ENCODE measurements at regions not wholly inside any gene's neighbourhood (a gene's known extent, or its start where the extent isn't known, plus 50 kb on each side); places are given as distances from the start of the nearest gene placed in this dataset.

- Histone ChIP-seq H3K79me2 (ENCODE audit: low read length) (no peaks in the 10 kb centered on the region), H3K4me3 (ENCODE audit: low read length) (no peak overlapping the region), H3K36me3 (replicated peaks; ENCODE audit: low read depth, low read length) (no peaks in the 10 kb centered on the region), H3K27me3 (ENCODE audit: low read depth, low read length) (peaks cover 31% of the 10 kb centered on the region), H3K4me2 (ENCODE audit: low read length) (no peak overlapping the region), H4K20me1 (ENCODE audit: insufficient read depth, low read length) (no peaks in the 10 kb centered on the region), H3K4me1 (ENCODE audit: low read length) (no peaks in the 10 kb centered on the region), H3K27ac (ENCODE audit: low read length) (no peak overlapping the region), H2AFZ (ENCODE audit: low read depth, low read length) (no peak overlapping the region), H3K9ac (ENCODE audit: low read length) (no peak overlapping the region), H3K9me3 (ENCODE audit: insufficient read depth, low read length) (no peaks in the 10 kb centered on the region)
- TF ChIP-seq EZH2phosphoT487 (IDR thresholded peaks at IDR 0.05; ENCODE audit: low read depth) (no peak), CTCF (IDR thresholded peaks at IDR 0.05; ENCODE audit: low read depth, low read length) (no peak)
These were observed 95.6 kb upstream of the TJP1 start for GRCh38 chr15:29917600-29918597.

- Histone ChIP-seq H3K4me3 (ENCODE audit: low read length) (no peak overlapping the region), H3K9ac (ENCODE audit: low read length) (no peak overlapping the region), H4K20me1 (ENCODE audit: insufficient read depth, low read length) (no peaks in the 10 kb centered on the region), H3K9me3 (ENCODE audit: insufficient read depth, low read length) (peaks cover 13% of the 10 kb centered on the region; the same call in 1 of the 2 replicates), H3K4me2 (ENCODE audit: low read length) (no peak overlapping the region), H3K4me1 (ENCODE audit: low read length) (no peaks in the 10 kb centered on the region), H3K27me3 (ENCODE audit: low read depth, low read length) (peaks cover 25% of the 10 kb centered on the region; the same call in 1 of the 2 replicates), H3K36me3 (replicated peaks; ENCODE audit: low read depth, low read length) (no peaks in the 10 kb centered on the region), H3K27ac (ENCODE audit: low read length) (no peak overlapping the region), H3K79me2 (ENCODE audit: low read length) (no peaks in the 10 kb centered on the region), H2AFZ (ENCODE audit: low read depth, low read length) (no peak overlapping the region)
- TF ChIP-seq CTCF (IDR thresholded peaks at IDR 0.05; ENCODE audit: low read depth, low read length), result no peak
- no peak for TF ChIP-seq EZH2phosphoT487 (IDR thresholded peaks at IDR 0.05; ENCODE audit: low read depth)
These were observed 92.3 kb upstream of the TJP1 start for GRCh38 chr15:29914511-29914926.

- Histone ChIP-seq H3K9ac (ENCODE audit: low read length) (no peak overlapping the region), H3K36me3 (replicated peaks; ENCODE audit: low read depth, low read length) (no peaks in the 10 kb centered on the region), H3K4me3 (ENCODE audit: low read length) (no peak overlapping the region), H4K20me1 (ENCODE audit: insufficient read depth, low read length) (no peaks in the 10 kb centered on the region), H3K27me3 (ENCODE audit: low read depth, low read length) (peaks cover 25% of the 10 kb centered on the region; the same call in 1 of the 2 replicates), H3K27ac (ENCODE audit: low read length) (no peak overlapping the region), H3K4me1 (ENCODE audit: low read length) (no peaks in the 10 kb centered on the region), H3K9me3 (ENCODE audit: insufficient read depth, low read length) (peaks cover 13% of the 10 kb centered on the region; the same call in 1 of the 2 replicates), H2AFZ (ENCODE audit: low read depth, low read length) (no peak overlapping the region), H3K4me2 (ENCODE audit: low read length) (no peak overlapping the region), H3K79me2 (ENCODE audit: low read length) (no peaks in the 10 kb centered on the region)
- no peak for TF ChIP-seq EZH2phosphoT487 (IDR thresholded peaks at IDR 0.05; ENCODE audit: low read depth)
- no peak for TF ChIP-seq CTCF (IDR thresholded peaks at IDR 0.05; ENCODE audit: low read depth, low read length)
These were observed 91.4 kb upstream of the TJP1 start for GRCh38 chr15:29913528-29914135.

GRCh38 chr15:29911705-29912104 lies 89.4 kb upstream of the TJP1 start:
- no peak overlapping the region for H3K4me3 ChIP-seq (ENCODE audit: low read length)
- no peak overlapping the region for H2AFZ ChIP-seq (ENCODE audit: low read depth, low read length)
- H3K4me1 ChIP-seq (ENCODE audit: low read length), result no peaks in the 10 kb centered on the region
- H3K4me2 ChIP-seq (ENCODE audit: low read length), result no peak overlapping the region
- H3K36me3 ChIP-seq (replicated peaks; ENCODE audit: low read depth, low read length), result no peaks in the 10 kb centered on the region
- peaks cover 13% of the 10 kb centered on the region; the same call in 1 of the 2 replicates for H3K9me3 ChIP-seq (ENCODE audit: insufficient read depth, low read length)
- H4K20me1 ChIP-seq (ENCODE audit: insufficient read depth, low read length), result no peaks in the 10 kb centered on the region
- no peaks in the 10 kb centered on the region for H3K79me2 ChIP-seq (ENCODE audit: low read length)
- TF ChIP-seq CTCF (IDR thresholded peaks at IDR 0.05; ENCODE audit: low read depth, low read length) (no peak), EZH2phosphoT487 (IDR thresholded peaks at IDR 0.05; ENCODE audit: low read depth) (no peak)
- H3K27ac ChIP-seq (ENCODE audit: low read length), result no peak overlapping the region
- H3K9ac ChIP-seq (ENCODE audit: low read length), result no peak overlapping the region
- H3K27me3 ChIP-seq (ENCODE audit: low read depth, low read length), result peaks cover 12% of the 10 kb centered on the region; the same call in 1 of the 2 replicates

Data from OCI-LY3 (cell line).